ENCODE measurements at regions not wholly inside any gene's neighbourhood (a gene's known extent, or its start where the extent isn't known, plus 50 kb on each side); places are given as distances from the start of the nearest gene placed in this dataset.

DNA sequence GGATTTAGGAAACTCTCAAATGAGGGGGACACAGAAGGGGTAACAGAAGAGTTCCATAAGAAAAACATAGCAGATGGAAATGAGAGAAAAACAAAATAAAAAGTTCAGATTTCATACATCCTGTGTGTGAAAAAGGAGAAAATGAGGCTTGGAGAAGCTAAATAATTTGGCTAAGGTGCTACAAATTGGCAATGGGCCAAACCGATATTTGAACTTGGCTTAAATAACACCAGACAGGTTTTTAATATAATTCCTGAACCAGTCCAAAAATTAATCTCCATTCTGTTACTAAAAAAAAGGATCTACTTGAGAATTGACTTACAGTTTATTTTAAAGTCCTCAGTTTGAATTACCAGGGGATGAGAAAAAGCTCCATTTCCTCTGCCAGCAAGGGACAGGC, 342.9 kb upstream of the DPH6 start:
- Histone ChIP-seq H2AFZ (ENCODE audit: low read depth, low read length) (no peak overlapping the region), H3K79me1 (replicated peaks; ENCODE audit: low read length, poor library complexity, severe bottlenecking) (no peaks in the 10 kb centered on the region), H2BK5ac (ENCODE audit: low read depth, low read length, poor library complexity, severe bottlenecking) (no peak overlapping the region), H3K4me1 (ENCODE audit: control insufficient read depth, insufficient read depth, low read depth, low read length) (no peaks in the 10 kb centered on the region), H3K4me3 (ENCODE audit: insufficient read depth in 1 of 2, low read depth in 1 of 2, low read length in 2 of 2) (no peak overlapping the region), H3K23ac (ENCODE audit: low read length in 2 of 2) (no peak overlapping the region), H3K4ac (ENCODE audit: low read depth in 1 of 2, low read length in 2 of 2) (no peak overlapping the region), H3K27me3 (ENCODE audit: control insufficient read depth in 1 of 2, insufficient read depth in 1 of 2, low read length in 2 of 2) (no peaks in the 10 kb centered on the region), H3K36me3 (ENCODE audit: control insufficient read depth in 1 of 2, insufficient read depth in 2 of 2, low read depth in 1 of 2, low read length in 2 of 2) (no peaks in the 10 kb centered on the region), H2BK15ac (ENCODE audit: low read depth, poor library complexity, severe bottlenecking) (no peak overlapping the region), H3K14ac (ENCODE audit: low read length in 2 of 2) (no peak overlapping the region), H3K9ac (ENCODE audit: low read length) (no peak overlapping the region), H3K4me2 (ENCODE audit: low read length, poor library complexity, severe bottlenecking) (no peak overlapping the region), H3K18ac (ENCODE audit: low read depth in 1 of 2, low read length in 2 of 2) (no peak overlapping the region), H2BK12ac (ENCODE audit: low read length in 2 of 2) (no peak overlapping the region), H2BK120ac (ENCODE audit: low read depth, low read length) (no peak overlapping the region), H3K9me3 (ENCODE audit: control insufficient read depth, low read length) (no peaks in the 10 kb centered on the region), H4K91ac (ENCODE audit: low read length) (no peak overlapping the region), H4K8ac (ENCODE audit: low read length) (no peak overlapping the region), H2AK5ac (ENCODE audit: low read length, severe bottlenecking) (no peak overlapping the region), H3K27ac (ENCODE audit: low read length, poor library complexity, severe bottlenecking) (no peak overlapping the region)
- no peak for DNase-seq
- WGBS: 100% methylated on average over 1 of the region's 1 CpG

GRCh38 chr15:35907511-35907910, 361.5 kb upstream of the DPH6 start:
- H3K36me3 ChIP-seq (ENCODE audit: control insufficient read depth in 1 of 2, insufficient read depth in 2 of 2, low read depth in 1 of 2, low read length in 2 of 2): no peaks in the 10 kb centered on the region
- H3K4me2 ChIP-seq (ENCODE audit: low read length, poor library complexity, severe bottlenecking): no peak overlapping the region
- H2BK12ac ChIP-seq (ENCODE audit: low read length in 2 of 2): no peak overlapping the region
- no peak overlapping the region for H3K4ac ChIP-seq (ENCODE audit: low read depth in 1 of 2, low read length in 2 of 2)
- H3K18ac ChIP-seq (ENCODE audit: low read depth in 1 of 2, low read length in 2 of 2): no peak overlapping the region
- no peak overlapping the region for H4K8ac ChIP-seq (ENCODE audit: low read length)
- no peak overlapping the region for H2AFZ ChIP-seq (ENCODE audit: low read depth, low read length)
- no peaks in the 10 kb centered on the region for H3K27me3 ChIP-seq (ENCODE audit: control insufficient read depth in 1 of 2, insufficient read depth in 1 of 2, low read length in 2 of 2)
- no peak overlapping the region for H3K9ac ChIP-seq (ENCODE audit: low read length)
- H4K91ac ChIP-seq (ENCODE audit: low read length): no peak overlapping the region
- no peaks in the 10 kb centered on the region for H3K4me1 ChIP-seq (ENCODE audit: control insufficient read depth, insufficient read depth, low read depth, low read length)
- H3K14ac ChIP-seq (ENCODE audit: low read length in 2 of 2): no peak overlapping the region
- no peak overlapping the region for H3K23ac ChIP-seq (ENCODE audit: low read length in 2 of 2)
- H2BK120ac ChIP-seq (ENCODE audit: low read depth, low read length): no peak overlapping the region
- no peak overlapping the region for H2BK15ac ChIP-seq (ENCODE audit: low read depth, poor library complexity, severe bottlenecking)
- DNase-seq: no peak
- H3K9me3 ChIP-seq (ENCODE audit: control insufficient read depth, low read length): no peaks in the 10 kb centered on the region
- H3K27ac ChIP-seq (ENCODE audit: low read length, poor library complexity, severe bottlenecking): no peak overlapping the region
- H2BK5ac ChIP-seq (ENCODE audit: low read depth, low read length, poor library complexity, severe bottlenecking): no peak overlapping the region
- no peak overlapping the region for H2AK5ac ChIP-seq (ENCODE audit: low read length, severe bottlenecking)
- H3K79me1 ChIP-seq (replicated peaks; ENCODE audit: low read length, poor library complexity, severe bottlenecking): no peaks in the 10 kb centered on the region
- 100% methylated on average over 2 of the region's 3 CpGs for WGBS
- no peak overlapping the region for H3K4me3 ChIP-seq (ENCODE audit: insufficient read depth in 1 of 2, low read depth in 1 of 2, low read length in 2 of 2)

DNA sequence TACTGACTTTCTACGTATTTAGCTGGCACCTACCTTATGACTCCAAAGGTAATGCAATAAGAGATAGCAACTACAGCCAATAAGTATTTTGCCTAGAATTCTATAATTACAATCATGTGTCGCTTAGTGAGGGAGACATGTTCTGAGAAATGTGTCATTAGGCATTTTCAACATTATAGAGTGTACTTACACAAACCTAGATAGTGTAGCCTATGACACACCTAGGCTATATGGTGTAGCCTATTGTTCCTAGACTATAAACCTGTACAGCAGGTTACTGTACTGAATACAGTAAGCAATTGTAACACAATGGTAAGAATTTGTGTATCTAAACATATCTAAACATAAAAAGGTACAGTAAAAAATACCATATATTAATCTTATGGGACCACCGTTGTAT, 363.4 kb upstream of the DPH6 start:
- Histone ChIP-seq H3K27ac (ENCODE audit: low read length, poor library complexity, severe bottlenecking) (no peak overlapping the region), H4K91ac (ENCODE audit: low read length) (no peak overlapping the region), H2BK15ac (ENCODE audit: low read depth, poor library complexity, severe bottlenecking) (no peak overlapping the region), H2BK120ac (ENCODE audit: low read depth, low read length) (no peak overlapping the region), H2BK5ac (ENCODE audit: low read depth, low read length, poor library complexity, severe bottlenecking) (no peak overlapping the region), H3K4me1 (ENCODE audit: control insufficient read depth, insufficient read depth, low read depth, low read length) (no peaks in the 10 kb centered on the region), H2AK5ac (ENCODE audit: low read length, severe bottlenecking) (no peak overlapping the region), H3K4ac (ENCODE audit: low read depth in 1 of 2, low read length in 2 of 2) (no peak overlapping the region), H3K4me2 (ENCODE audit: low read length, poor library complexity, severe bottlenecking) (no peak overlapping the region), H3K79me1 (replicated peaks; ENCODE audit: low read length, poor library complexity, severe bottlenecking) (no peaks in the 10 kb centered on the region), H3K27me3 (ENCODE audit: control insufficient read depth in 1 of 2, insufficient read depth in 1 of 2, low read length in 2 of 2) (no peaks in the 10 kb centered on the region), H2BK12ac (ENCODE audit: low read length in 2 of 2) (no peak overlapping the region), H3K36me3 (ENCODE audit: control insufficient read depth in 1 of 2, insufficient read depth in 2 of 2, low read depth in 1 of 2, low read length in 2 of 2) (no peaks in the 10 kb centered on the region), H3K4me3 (ENCODE audit: insufficient read depth in 1 of 2, low read depth in 1 of 2, low read length in 2 of 2) (no peak overlapping the region), H2AFZ (ENCODE audit: low read depth, low read length) (no peak overlapping the region), H3K14ac (ENCODE audit: low read length in 2 of 2) (no peak overlapping the region), H3K23ac (ENCODE audit: low read length in 2 of 2) (no peak overlapping the region), H3K9ac (ENCODE audit: low read length) (no peak overlapping the region), H3K18ac (ENCODE audit: low read depth in 1 of 2, low read length in 2 of 2) (no peak overlapping the region), H3K9me3 (ENCODE audit: control insufficient read depth, low read length) (peaks cover under 1% of the 10 kb centered on the region), H4K8ac (ENCODE audit: low read length) (no peak overlapping the region)
- no CpG with 5 or more reads among the region's 3 CpGs for WGBS
- DNase-seq: no peak

DNA sequence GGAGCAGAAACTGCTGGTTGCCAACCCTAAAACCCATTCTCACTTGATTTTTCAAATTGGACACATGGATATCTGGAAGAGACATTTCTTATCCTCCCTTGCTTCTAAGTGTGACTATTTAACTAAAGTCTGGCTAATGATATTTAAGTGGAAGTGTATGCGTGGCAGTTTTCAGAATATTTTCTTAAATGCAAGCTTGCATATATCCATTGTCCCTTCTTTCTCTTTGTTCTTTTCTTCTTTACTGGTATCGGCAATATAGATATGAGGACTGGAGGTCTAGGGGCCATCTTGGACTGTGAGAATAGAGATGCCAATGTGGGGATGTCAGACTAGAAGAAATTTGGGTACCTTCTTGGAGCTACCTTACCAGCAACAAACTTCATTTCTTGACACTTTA, 364.3 kb upstream of the DPH6 start:
- Histone ChIP-seq H3K14ac (ENCODE audit: low read length in 2 of 2) (no peak overlapping the region), H3K4me3 (ENCODE audit: insufficient read depth in 1 of 2, low read depth in 1 of 2, low read length in 2 of 2) (no peak overlapping the region), H3K4me1 (ENCODE audit: control insufficient read depth, insufficient read depth, low read depth, low read length) (no peaks in the 10 kb centered on the region), H2BK15ac (ENCODE audit: low read depth, poor library complexity, severe bottlenecking) (no peak overlapping the region), H2AFZ (ENCODE audit: low read depth, low read length) (no peak overlapping the region), H4K8ac (ENCODE audit: low read length) (no peak overlapping the region), H2BK5ac (ENCODE audit: low read depth, low read length, poor library complexity, severe bottlenecking) (no peak overlapping the region), H2AK5ac (ENCODE audit: low read length, severe bottlenecking) (no peak overlapping the region), H3K23ac (ENCODE audit: low read length in 2 of 2) (no peak overlapping the region), H3K27ac (ENCODE audit: low read length, poor library complexity, severe bottlenecking) (no peak overlapping the region), H3K4me2 (ENCODE audit: low read length, poor library complexity, severe bottlenecking) (no peak overlapping the region), H3K9me3 (ENCODE audit: control insufficient read depth, low read length) (peaks cover 5% of the 10 kb centered on the region), H3K27me3 (ENCODE audit: control insufficient read depth in 1 of 2, insufficient read depth in 1 of 2, low read length in 2 of 2) (no peaks in the 10 kb centered on the region), H3K79me1 (replicated peaks; ENCODE audit: low read length, poor library complexity, severe bottlenecking) (no peaks in the 10 kb centered on the region), H4K91ac (ENCODE audit: low read length) (no peak overlapping the region), H3K9ac (ENCODE audit: low read length) (no peak overlapping the region), H3K36me3 (ENCODE audit: control insufficient read depth in 1 of 2, insufficient read depth in 2 of 2, low read depth in 1 of 2, low read length in 2 of 2) (no peaks in the 10 kb centered on the region), H3K4ac (ENCODE audit: low read depth in 1 of 2, low read length in 2 of 2) (no peak overlapping the region), H3K18ac (ENCODE audit: low read depth in 1 of 2, low read length in 2 of 2) (no peak overlapping the region), H2BK12ac (ENCODE audit: low read length in 2 of 2) (no peak overlapping the region), H2BK120ac (ENCODE audit: low read depth, low read length) (no peak overlapping the region)
- no CpG with 5 or more reads among the region's 2 CpGs for WGBS
- no peak for DNase-seq
